HG03064 (cell line): ENCODE measurements at regions not wholly inside any gene's neighbourhood (a gene's known extent, or its start where the extent isn't known, plus 50 kb on each side); places are given as distances from the start of the nearest gene placed in this dataset.
"Not testable (repeated sequence)": the region's sequence is repeated elsewhere in the genome, so short reads cannot be mapped to it uniquely, and the experiment has no call there.

ENCODE experiments used
- ATAC-seq: cut with Tn5 transposase; IDR thresholded peaks from one replicate; pipeline ENCODE4 v1.9.1; 2021; ENCODE audit warnings: low read depth; ENCODE audit not compliant: unreplicated experiment

GRCh38 chr18:44552706-44553105 is 128.0 kb upstream of the SETBP1 start:
- no peak for ATAC-seq

GRCh38 chr18:44556296-44556695 is 124.4 kb upstream of the SETBP1 start:
- no peak for ATAC-seq

- no peak for ATAC-seq
These were observed 123.0 kb upstream of the SETBP1 start for GRCh38 chr18:44557616-44558151.

GRCh38 chr18:44558767-44559166 is 121.9 kb upstream of the SETBP1 start:
- no peak for ATAC-seq

- ATAC-seq, result no peak
These were observed 117.7 kb upstream of the SETBP1 start for GRCh38 chr18:44562986-44563385.

- ATAC-seq, result no peak
These were observed 115.8 kb upstream of the SETBP1 start for GRCh38 chr18:44564922-44565321.

- ATAC-seq, result no peak
These were observed 112.3 kb upstream of the SETBP1 start for GRCh38 chr18:44568342-44568741.

GRCh38 chr18:44568986-44569385 is 111.7 kb upstream of the SETBP1 start:
- ATAC-seq, result no peak

- no peak for ATAC-seq
These were observed 111.2 kb upstream of the SETBP1 start for GRCh38 chr18:44569391-44570055.

- ATAC-seq, result no peak
These were observed 101.5 kb upstream of the SETBP1 start for GRCh38 chr18:44579028-44579702.

GRCh38 chr18:44579745-44580144 is 100.9 kb upstream of the SETBP1 start:
- no peak for ATAC-seq

GRCh38 chr18:44580159-44580558 is 100.5 kb upstream of the SETBP1 start:
- no peak for ATAC-seq

- ATAC-seq, result not testable (repeated sequence)
These were observed 99.9 kb upstream of the SETBP1 start for GRCh38 chr18:44580782-44581181.

- no peak for ATAC-seq
These were observed 98.2 kb upstream of the SETBP1 start for GRCh38 chr18:44582456-44582855.

GRCh38 chr18:44584900-44585299 is 95.8 kb upstream of the SETBP1 start:
- no peak for ATAC-seq

GRCh38 chr18:44586782-44587524 is 93.7 kb upstream of the SETBP1 start:
- no peak for ATAC-seq

GRCh38 chr18:44588508-44588907 is 92.2 kb upstream of the SETBP1 start:
- ATAC-seq, result no peak

- ATAC-seq, result no peak
These were observed 90.9 kb upstream of the SETBP1 start for GRCh38 chr18:44589693-44590355.

- ATAC-seq, result no peak
These were observed 89.6 kb upstream of the SETBP1 start for GRCh38 chr18:44590956-44591670.

GRCh38 chr18:44592639-44593038 is 88.0 kb upstream of the SETBP1 start:
- ATAC-seq, result no peak
